GM19239 (cell line): ENCODE measurements at regions not wholly inside any gene's neighbourhood (a gene's known extent, or its start where the extent isn't known, plus 50 kb on each side); places are given as distances from the start of the nearest gene placed in this dataset.
"Not testable (repeated sequence)": the region's sequence is repeated elsewhere in the genome, so short reads cannot be mapped to it uniquely, and the experiment has no call there.

ENCODE experiments used
- DNase-seq: peaks from one replicate; pipeline ENCODE4 v3.0.0; 2011; ENCODE audit warnings: low spot score; ENCODE audit not compliant: insufficient read length
- FAIRE-seq: peaks from 2 replicates; lab custom pipeline; 2011; peaks lifted over from hg19 to GRCh38; lab: Jason Lieb, UNC

DNA sequence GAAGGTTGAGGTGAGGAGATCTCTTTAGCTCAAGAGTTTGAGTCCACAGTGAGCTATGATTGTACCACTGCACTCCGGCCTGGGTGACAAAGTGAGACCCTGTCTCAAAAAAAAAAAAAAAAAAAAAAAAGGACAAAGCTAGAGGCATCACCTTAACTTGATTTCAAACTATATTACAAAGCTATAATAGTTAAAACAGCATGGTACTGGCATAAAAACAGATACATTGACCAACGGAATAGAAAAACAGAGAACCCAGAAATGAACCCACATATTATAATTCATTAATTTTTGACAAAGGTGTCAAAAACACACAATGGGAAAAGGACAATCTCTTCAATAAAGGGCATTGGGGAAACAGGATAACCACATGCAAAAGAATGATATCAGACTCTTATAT lies 50.8 kb upstream of the MBOAT1 start:
- FAIRE-seq: no peak
- no peak for DNase-seq

DNA sequence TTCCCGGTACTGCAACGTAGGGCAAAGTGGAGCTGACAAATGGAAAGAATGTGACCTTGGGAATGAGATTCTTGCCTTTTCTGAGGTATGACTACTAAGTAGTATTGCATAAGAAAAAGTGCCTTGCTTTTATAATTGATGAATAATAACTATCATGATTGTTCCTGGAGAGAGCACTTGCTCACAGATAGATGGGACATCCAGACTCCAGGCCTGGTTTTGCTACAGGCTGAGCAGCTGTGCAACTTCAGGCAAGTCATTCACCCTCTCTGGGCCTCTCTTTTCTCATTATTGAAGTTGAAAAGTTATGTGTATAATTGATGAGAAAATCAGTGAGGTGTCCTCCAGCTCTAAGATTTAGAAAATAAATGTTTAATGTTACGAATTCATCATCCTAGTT lies 53.6 kb upstream of the MBOAT1 start:
- no peak for FAIRE-seq

DNA sequence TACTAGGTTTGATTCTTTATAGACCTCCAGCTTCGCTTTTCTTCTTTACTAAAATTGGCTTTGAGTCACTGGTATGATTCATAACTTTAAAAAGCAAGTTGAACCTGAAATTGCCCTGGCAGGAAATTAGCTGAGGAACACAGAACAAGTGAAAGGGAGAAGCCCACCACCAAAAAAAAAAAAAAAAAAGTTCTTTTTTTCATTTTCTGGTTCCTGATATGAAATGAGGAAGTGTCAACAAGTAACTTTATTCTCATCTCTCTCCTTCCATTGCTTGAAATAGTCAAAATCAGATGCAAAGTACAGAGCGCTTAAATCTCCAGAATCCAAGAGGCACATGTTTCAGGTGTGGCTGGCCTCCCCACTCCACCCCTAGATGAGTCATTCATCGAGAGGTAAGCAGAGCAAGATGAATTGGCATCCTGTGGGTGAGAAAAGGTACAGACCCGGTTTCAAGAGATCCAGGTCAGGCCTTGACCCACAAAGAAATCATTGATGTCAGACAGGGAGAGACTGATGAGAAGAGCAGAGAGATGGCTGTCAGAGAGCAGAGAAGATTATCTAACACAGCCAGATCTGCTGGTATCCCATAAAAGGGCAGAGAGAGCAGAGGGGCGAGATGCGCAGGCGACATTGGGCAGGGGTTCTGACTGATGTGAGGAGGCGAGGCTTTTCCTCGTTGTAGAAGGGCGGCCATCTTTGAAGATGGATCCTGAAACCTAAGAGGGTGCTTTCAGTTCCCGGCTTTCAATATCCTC lies 54.8 kb upstream of the MBOAT1 start:
- FAIRE-seq (no peak), DNase-seq (no peak)

More for the DNA sequence above, 53.6 kb upstream of the MBOAT1 start:
- DNase-seq: no peak

DNA sequence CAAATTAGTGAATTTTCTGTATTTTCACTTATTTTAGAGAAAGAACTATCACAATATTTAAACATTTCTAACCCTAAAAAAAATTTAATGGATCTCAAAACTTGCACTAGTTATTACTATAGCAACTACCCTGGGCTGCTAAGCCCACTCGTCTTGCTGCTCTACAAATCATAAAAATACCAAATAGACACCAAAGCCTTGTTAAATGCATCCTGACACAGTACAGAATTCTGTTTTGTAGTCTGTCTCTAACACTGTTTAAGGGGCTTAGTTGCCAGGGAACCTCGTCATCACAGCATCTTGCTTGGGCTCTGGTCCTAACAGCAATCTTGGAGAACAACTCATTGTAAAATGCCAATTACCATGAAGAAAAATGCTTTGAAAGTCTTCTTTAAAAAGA lies 56.9 kb upstream of the MBOAT1 start:
- DNase-seq (no peak), FAIRE-seq (no peak)

DNA sequence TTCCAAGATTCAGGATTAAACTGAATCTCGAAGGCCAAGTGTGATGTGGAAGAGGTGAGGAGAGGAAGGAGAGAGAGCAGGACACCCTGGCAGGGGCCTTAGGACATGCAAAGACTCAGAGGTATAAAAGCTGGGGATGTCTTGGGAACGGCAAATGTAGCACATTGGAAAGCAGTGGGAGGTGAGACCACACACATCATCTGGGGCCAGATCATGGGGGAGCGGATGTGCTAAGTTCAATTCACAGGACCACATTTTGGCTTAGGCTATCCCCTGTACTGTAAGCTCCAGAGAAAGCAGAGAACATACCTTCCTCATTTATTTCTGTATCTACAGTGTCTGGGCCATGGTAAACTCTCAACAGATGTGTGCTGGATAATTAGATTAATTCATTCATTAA lies 59.5 kb upstream of the MBOAT1 start:
- DNase-seq (no peak), FAIRE-seq (no peak)

DNA sequence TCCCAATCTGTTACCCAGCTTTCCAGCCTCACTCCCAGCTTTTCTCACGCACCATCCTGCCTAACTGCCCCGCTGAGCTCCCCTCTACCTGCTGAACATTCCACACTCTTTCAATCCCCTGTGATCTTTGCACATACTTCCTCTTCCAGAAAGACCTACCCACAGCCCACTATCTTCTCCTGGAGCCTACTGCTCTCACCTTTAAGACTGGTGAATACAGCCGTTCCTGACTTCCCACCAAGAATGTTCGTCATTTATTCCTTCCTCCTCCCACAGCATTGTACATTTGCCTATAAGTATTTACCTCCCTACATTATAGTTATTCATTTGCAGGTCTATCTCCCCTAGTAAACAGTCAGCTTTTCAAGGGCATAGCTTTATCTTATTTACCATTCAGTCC lies 61.9 kb upstream of the MBOAT1 start:
- FAIRE-seq (no peak), DNase-seq (no peak)

DNA sequence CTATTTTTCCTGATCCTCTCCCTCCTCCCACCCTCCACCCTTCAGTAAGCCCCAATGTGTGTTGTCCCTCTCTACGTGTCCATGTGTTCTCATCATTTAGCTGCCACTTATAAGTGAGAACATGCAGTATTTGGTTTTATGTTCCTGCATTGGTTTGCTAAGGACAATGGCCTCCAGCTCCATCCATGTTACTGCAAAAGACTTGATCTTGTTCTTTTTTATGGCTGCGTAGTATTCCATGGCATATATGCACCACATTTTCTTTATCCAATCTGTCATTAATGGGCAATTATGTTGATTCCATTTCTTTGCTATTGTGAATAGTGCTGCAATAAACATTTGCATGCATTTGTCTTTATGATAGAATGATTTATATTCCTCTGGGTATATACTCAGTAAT lies 63.6 kb upstream of the MBOAT1 start:
- DNase-seq, FAIRE-seq: not testable (repeated sequence)

DNA sequence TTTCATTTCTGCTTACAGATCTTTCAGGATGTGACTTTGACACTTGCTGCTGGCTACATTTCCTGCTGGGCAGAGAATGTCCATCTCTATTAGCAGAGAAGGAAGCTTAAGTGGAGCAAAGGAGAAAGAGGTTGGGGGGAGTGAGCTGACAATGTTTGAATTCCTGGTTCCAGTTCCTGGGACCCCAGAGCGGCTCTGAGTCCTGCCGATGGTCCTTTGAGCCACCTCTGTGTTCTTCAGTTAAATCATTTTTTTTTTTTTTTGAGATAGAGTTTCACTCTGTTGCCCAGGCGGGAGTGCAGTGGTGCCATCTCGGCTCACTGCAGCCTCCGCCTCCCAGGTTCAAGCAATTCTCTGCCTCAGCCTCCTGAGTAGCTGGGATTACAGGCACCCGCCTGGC lies 65.5 kb upstream of the MBOAT1 start:
- not testable (repeated sequence) for DNase-seq, FAIRE-seq

DNA sequence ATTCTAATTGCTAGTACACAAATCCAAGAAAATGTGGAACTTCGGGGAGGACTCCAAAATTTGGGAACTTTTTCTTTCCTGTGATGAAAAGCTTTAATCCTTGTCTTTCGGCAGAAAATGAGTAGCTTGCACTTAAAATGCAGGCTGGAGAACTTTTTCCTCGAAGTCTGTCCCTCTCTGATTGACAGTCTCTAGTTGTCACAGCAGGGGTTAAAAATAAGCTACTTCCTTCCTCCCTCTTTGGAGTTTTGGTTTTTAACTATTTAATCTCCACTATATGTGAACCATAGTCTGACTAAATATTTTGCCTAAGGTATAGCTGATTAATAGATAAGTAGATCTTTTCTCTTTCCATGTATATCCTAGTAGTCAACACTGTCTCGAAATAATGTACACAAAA lies 66.8 kb upstream of the MBOAT1 start:
- DNase-seq (no peak), FAIRE-seq (no peak)

DNA sequence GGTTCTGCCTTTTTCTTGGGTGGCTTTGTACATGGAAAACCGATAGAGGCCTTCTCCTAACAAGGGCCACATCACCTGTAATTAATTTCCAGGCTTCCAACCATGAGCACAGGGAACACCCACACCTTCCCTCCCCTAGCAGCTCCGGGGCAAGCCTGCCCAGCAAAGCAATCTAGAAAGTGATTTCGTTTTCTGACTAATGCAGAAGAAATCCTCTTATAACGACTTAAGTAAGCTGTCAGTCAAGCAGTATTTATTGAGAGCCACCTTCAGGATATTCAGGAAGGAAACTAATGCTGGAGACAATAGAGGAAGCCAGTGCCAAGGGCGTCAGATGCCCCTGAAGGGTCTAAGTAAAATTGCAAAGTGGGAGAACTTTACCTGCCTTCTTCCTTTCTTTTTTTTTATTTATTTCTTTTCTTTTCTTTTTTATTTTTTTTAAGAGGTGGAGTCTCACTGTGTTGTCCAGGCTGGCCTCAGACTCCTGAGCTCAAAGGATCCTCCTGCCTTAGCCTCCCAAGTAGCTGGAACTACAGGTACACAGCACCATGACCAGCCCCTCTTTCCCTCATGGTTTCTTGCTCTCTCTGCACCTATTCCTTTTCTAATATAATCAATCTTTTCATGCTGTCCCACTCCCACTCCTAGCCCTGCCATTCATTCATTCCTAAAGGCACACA lies 67.5 kb upstream of the MBOAT1 start:
- DNase-seq (no peak), FAIRE-seq (no peak)

DNA sequence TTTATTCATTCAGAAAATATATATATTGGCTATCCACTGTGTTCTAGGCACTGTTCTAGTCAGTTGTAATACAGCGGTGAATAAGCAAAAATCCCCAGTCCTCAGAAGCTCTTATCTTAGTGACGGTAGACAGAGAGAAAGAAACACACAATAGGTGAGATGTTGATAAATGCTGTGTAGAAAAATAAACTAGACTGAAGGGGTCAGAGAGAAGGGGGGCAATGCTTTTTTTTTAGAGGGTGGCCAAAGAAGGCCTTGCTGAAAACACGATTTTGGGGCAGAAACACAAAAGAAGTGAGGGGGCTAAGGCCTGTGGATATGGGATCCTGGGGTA lies 68.0 kb upstream of the MBOAT1 start:
- DNase-seq (no peak), FAIRE-seq (no peak)

DNA sequence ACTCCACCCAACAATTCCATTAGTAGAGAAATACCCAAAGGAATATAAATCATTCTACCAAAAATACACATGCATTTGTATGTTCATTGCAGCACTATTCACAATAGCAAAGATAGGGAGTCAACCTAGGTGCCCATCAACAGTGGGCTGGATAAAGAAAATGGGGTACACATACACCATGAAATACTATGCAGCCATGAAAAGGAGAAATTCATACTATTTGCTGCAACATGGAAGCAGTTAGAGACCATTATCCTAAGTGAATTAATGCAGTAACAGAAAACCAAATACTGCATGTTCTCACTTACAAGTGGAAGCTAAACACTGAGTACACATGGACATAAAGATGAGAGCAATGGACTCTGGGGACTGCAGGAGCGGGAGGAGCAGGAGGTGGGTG lies 72.4 kb upstream of the MBOAT1 start:
- no peak for DNase-seq
- no peak for FAIRE-seq

DNA sequence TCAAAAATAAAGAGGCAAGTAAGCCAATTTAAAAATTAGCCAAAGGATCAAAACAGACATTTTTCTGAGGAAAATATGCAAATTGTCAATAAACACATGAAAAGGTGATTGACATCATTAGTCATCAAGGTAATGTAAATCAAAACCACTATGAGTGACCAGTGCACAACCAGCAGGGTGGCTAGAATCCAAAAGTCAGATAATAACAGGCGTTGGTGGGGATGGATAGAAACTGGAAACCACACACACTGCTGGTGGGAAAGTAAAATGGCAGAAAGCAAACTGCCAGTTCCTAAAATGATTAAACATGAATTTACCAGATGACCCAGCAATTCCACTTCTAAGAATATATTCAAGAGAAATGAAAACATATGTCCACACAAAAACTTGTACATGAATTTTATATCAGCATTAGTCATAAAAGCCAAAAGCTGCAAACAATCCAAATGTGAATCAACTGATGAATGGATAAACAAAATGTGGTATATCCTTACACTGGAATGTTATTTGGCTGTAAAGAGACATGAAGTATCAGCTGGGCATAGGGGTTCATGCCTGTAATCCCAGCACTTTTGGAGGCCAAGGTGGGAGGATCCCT lies 74.8 kb upstream of the MBOAT1 start:
- DNase-seq: no peak
- no peak for FAIRE-seq

DNA sequence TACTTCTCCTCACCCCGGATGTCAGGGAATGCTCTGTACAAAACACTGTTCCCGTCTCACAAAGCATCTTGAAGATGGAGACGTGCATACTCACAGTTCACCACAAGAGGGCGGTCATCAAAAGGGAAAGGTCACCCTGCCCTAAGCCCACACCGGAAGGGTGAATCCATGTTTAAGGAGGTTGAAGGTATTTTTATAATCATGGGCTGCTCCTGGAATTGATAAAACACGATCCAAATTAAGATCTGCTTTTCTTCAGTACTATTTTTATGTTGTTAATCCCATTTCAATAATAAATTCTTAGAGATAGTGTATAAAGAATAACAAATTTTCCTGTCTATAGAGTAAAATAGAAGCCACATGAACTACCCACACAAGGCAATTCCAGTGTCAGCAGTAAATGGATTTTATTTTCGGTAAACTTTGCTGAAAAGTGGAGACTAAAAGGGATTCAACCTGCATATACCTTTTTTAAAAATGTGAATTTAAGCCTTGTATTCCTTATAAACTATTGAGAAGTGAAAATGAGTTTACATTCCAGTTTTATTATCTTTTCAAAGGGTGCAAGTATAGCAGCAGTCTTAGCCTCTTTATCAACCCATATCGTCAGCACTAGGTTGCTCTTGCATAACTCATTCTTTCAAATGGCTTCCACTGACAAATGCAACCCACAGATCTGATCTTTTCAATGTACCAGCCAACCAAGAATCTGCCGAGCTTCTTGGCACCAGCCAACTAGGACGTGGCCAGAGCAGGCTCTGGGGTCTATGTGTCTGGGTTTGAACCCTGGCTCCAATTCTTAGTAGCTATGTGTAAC lies 79.7 kb upstream of the MBOAT1 start:
- FAIRE-seq (peak; percentile 97), DNase-seq (peak; percentile 45)

DNA sequence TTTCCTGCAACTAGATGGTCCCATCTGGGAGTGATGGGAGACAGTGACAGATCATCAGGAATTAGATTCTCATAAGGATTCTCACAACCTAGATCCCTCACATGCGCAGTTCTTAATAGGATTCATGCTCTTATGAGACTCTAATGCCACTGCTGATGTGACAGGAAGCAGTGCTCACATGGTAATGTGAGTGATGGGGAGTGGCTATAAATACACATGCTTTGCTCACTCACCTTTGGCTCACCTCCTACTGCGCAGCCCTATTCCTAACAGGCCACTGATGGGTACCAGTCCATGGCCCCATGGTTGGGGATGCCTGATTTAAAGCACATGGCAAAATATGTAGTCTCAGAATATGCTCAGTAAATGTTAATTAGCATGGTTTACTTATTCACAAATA lies 80.6 kb upstream of the MBOAT1 start:
- FAIRE-seq: no peak

DNA sequence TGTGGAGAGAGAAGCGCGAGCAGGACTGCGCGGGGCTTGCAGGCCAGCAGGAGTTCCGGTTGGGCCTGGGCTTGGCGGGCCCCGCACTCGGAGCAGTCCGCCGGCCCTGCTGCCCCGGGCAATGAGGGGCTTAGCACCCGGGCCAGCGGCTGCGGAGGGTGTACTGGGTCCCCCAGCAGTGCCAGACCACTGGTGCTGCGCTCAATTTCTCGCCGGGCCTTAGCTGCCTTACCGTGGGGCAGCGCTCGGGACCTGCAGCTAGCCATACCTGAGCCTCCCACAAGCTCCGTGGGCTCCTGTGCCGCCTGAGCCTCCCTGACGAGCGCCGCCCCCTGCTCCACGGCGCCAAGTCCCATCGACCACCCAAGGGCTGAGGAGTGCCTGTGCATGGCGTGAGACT lies 89.0 kb upstream of the MBOAT1 start:
- no peak for FAIRE-seq
- no peak for DNase-seq

More for the DNA sequence above, 80.6 kb upstream of the MBOAT1 start:
- no peak for DNase-seq

DNA sequence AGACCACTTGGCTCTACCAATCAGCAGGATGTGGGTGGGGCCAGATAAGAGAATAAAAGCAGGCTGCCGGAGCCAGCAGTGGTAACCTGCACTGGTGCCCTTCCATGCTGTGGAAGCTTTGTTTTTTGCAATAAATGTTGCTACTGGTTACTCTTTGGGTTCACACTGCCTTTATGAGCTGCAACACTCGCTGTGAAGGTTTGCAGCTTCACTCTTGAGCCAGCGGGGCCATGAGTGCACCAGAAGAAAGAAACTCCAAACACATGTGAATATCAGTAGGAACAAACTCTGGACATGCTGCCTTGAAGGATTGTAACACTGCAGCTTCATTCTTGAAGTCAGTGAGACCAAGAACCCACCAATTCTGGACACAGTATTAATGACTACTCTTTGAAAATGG lies 89.9 kb upstream of the MBOAT1 start:
- no peak for FAIRE-seq
- no peak for DNase-seq

DNA sequence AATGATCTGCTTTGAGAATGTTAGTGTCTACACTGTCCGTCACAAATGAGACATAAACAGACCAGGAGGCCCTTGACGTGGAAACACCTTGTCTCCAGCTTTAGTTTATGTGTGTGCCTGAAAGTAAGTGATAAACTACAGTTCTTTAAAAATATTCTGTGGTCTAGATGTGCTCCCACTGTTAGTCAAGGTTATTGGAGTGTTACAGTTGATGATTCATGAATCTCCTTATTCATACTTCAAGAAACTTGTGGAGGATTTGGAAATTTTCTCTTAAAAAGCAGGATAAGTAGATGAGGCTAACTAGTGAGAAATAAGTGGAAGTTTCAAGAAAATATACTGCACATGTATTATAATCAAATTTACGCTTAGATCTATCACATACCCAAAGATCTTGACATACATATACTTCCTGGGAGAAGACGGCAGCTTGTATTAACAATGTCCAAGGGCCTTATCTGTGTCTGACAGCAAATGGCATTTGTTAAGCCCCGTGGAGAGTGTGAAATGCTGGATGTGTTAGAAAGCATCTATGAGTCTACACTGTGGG lies 90.5 kb upstream of the MBOAT1 start:
- FAIRE-seq (no peak), DNase-seq (no peak)

DNA sequence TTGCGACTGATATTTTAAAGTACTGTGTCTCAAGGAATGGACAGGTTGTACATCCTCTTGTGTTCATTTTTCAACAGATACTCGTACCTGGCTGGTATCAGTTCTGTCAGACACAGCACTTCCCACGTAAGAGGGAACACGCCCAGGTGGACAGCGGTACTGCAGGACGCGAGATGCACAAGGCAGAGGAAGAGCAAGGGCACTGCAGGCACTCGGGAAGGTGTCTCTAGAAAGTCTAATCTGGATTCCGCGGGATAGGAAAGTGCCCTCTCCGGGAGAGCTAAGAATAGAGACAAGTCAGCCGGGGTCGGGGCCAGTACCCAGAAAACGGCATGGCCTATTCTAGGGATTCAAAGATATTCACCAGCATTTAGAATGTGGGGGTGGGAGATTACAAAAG lies 94.2 kb upstream of the MBOAT1 start:
- FAIRE-seq (no peak), DNase-seq (no peak)

DNA sequence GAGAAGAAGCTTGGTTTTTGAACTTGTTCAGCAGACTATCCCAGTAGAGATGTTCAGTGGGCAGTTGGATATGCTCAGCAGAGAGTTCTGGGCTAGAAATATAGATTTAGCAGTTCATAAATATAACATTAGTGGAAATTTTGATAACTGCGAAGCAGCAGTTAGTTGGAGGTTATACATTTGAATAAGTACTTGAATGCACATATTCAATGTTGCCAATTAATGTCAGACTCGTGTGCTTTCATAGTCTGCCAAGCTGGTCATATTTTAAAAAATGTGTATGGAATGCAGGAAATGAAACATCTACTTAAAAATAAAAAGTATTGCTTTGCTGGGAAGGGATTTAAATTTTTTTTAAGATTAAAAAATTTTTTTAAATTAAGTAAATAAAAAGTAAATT lies 92.5 kb upstream of the E2F3 start:
- DNase-seq (no peak), FAIRE-seq (no peak)

DNA sequence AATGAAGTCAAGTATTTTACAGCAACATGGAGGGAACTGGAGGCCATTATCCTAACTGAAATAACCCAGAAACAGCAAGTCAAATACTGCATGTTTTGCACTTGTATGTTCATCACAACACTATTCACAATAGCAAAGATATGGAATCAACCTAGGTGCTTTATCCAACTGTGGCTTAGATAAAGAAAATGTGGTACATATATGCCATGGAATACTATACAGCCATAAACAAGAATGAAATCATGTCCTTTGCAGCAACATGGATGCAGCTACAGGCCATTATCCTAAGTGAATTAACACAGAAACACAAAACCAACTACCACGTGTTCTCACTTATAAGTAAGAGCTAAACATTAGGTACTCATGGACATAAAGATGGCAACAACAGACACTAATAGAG lies 91.5 kb upstream of the E2F3 start:
- no peak for FAIRE-seq
- DNase-seq: no peak
